ENCODE measurements at regions not wholly inside any gene's neighbourhood (a gene's known extent, or its start where the extent isn't known, plus 50 kb on each side); places are given as distances from the start of the nearest gene placed in this dataset.

- no peak for DNase-seq
These were observed 329.2 kb downstream of the C16orf95 start for GRCh38 chr16:86987746-86988670.

GRCh38 chr16:86988920-86989696, 328.1 kb downstream of the C16orf95 start:
- DNase-seq, result no peak

- no peak for DNase-seq
These were observed 326.7 kb downstream of the C16orf95 start for GRCh38 chr16:86990451-86990850.

GRCh38 chr16:86991679-86992078, 325.5 kb downstream of the C16orf95 start:
- no peak for DNase-seq

- no peak for DNase-seq
These were observed 324.6 kb downstream of the C16orf95 start for GRCh38 chr16:86992587-86992986.

- DNase-seq, result no peak
These were observed 323.6 kb downstream of the C16orf95 start for GRCh38 chr16:86993426-86994110.

GRCh38 chr16:86994215-86994614, 323.0 kb downstream of the C16orf95 start:
- DNase-seq, result no peak

- DNase-seq, result no peak
These were observed 322.5 kb downstream of the C16orf95 start for GRCh38 chr16:86994651-86995171.

- no peak for DNase-seq
These were observed 321.7 kb downstream of the C16orf95 start for GRCh38 chr16:86995456-86995855.

- no peak for DNase-seq
These were observed 321.1 kb downstream of the C16orf95 start for GRCh38 chr16:86996081-86996480.

GRCh38 chr16:86997058-86997457, 320.1 kb downstream of the C16orf95 start:
- DNase-seq, result no peak

GRCh38 chr16:86998196-86999001, 318.8 kb downstream of the C16orf95 start:
- no peak for DNase-seq

GRCh38 chr16:87000001-87000400, 317.2 kb downstream of the C16orf95 start:
- no peak for DNase-seq

- no peak for DNase-seq
These were observed 314.3 kb downstream of the C16orf95 start for GRCh38 chr16:87002717-87003413.

- no peak for DNase-seq
These were observed 313.8 kb downstream of the C16orf95 start for GRCh38 chr16:87003414-87003755.

GRCh38 chr16:87006021-87006420, 311.2 kb downstream of the C16orf95 start:
- DNase-seq, result no peak

- no peak for DNase-seq
These were observed 310.1 kb downstream of the C16orf95 start for GRCh38 chr16:87006789-87007745.

- no peak for DNase-seq
These were observed 309.3 kb downstream of the C16orf95 start for GRCh38 chr16:87007907-87008306.

- DNase-seq, result no peak
These were observed 308.5 kb downstream of the C16orf95 start for GRCh38 chr16:87008664-87009063.

All from NCI-H510A treated with DMSO at 0.1 percent for 48 hours (cell line).